HepG2 (cell line): ENCODE measurements at regions not wholly inside any gene's neighbourhood (a gene's known extent, or its start where the extent isn't known, plus 50 kb on each side); places are given as distances from the start of the nearest gene placed in this dataset.

Experiments
- ATAC-seq: fragments of 200-7000 bp; cut with Tn5 transposase; 3 replicates; pipeline ENCODE4 v1.9.1; 2020; ENCODE audit warnings: mild to moderate bottlenecking, moderate library complexity
- BruUV-seq: library from RNA; stranded (reverse); fragments of 400-500 nt; replicated peaks from 2 replicates; lab custom pipeline; 2021; lab: Mats Ljungman, UMichigan
- CTCF ChIA-PET: fragments of 300-600 bp; formaldehyde crosslinking; extraction: SDS; loops from one replicate; lab custom pipeline; 2021; ENCODE audit warnings: low total read pairs, inconsistent platforms, low intra/inter-chr PET ratio; lab: Yijun Ruan, JAX
- POLR2A ChIA-PET: fragments of 350-600 bp; sonication (Branson Sonifier 250); formaldehyde crosslinking; loops from one replicate; lab custom pipeline; 2020; ENCODE audit warnings: antibody characterized with exemption, inconsistent platforms; lab: Yijun Ruan, JAX
- DNase-seq: peaks from one replicate; pipeline ENCODE4 v3.0.0-alpha.2; 2015; ENCODE audit warnings: low spot score
- FAIRE-seq: peaks from 3 replicates; lab custom pipeline; 2011; peaks lifted over from hg19 to GRCh38; lab: Jason Lieb, UNC
- H2AFZ ChIP-seq: one replicate; pipeline ENCODE4 v1.6.1; 2011; ENCODE audit warnings: low read length, inconsistent platforms
- H3K27ac ChIP-seq: fragments of 300-600 bp; 3 replicates; pipeline ENCODE4 v1.8.0; 2011; ENCODE audit warnings: mixed run types, mild to moderate bottlenecking, mixed read lengths, low read length, inconsistent platforms; ENCODE audit not compliant: insufficient read depth; ENCODE audit errors: extremely low read length
- H3K27me3 ChIP-seq, 2 experiments: fragments of 200-600 bp in 1 of 2; 2 replicates in 1 of 2; 3 replicates in 1 of 2; pipeline versions ENCODE4 v1.6.0 to v1.8.0; 2011; ENCODE audit warnings: low read length in 2 of 2, mild to moderate bottlenecking in 2 of 2, moderate library complexity in 2 of 2, inconsistent platforms in 1 of 2; ENCODE audit not compliant: insufficient read depth in 2 of 2, control insufficient read depth in 1 of 2
- H3K36me3 ChIP-seq, 2 experiments: fragments of 200-600 bp in 1 of 2; replicated peaks in 1 of 2; 2 replicates in 1 of 2; 3 replicates in 1 of 2; pipeline versions ENCODE4 v1.5.1 to v1.8.0; 2011; ENCODE audit warnings: low read length in 2 of 2, inconsistent platforms in 1 of 2; ENCODE audit not compliant: insufficient read depth in 2 of 2, control insufficient read depth in 1 of 2
- H3K4me1 ChIP-seq: 2 replicates; pipeline ENCODE4 v1.5.1; 2012; ENCODE audit warnings: low read length, inconsistent platforms; ENCODE audit not compliant: insufficient read depth
- H3K4me2 ChIP-seq: 2 replicates; pipeline ENCODE4 v1.6.0; 2011; ENCODE audit warnings: low read depth, low read length, inconsistent platforms
- H3K4me3 ChIP-seq, 3 experiments: fragments of 200-600 bp in 1 of 3; sonication (generic), shearing (Covaris generic) in 1 of 3; replicated peaks in 1 of 3; 2 replicates each; pipeline ENCODE4 v1.5.1; 2011 to 2016; ENCODE audit warnings: low read length in 3 of 3, inconsistent platforms in 2 of 3, low read depth in 2 of 3, mild to moderate bottlenecking in 2 of 3, control low read depth in 1 of 3, mixed read lengths in 1 of 3; ENCODE audit not compliant: insufficient read depth in 1 of 3
- H3K79me2 ChIP-seq: one replicate; pipeline ENCODE4 v1.6.1; 2011; ENCODE audit warnings: low read length, inconsistent platforms; ENCODE audit not compliant: insufficient read depth
- H3K9ac ChIP-seq: 2 replicates; pipeline ENCODE4 v1.6.0; 2011; ENCODE audit warnings: mild to moderate bottlenecking, low read depth, low read length, inconsistent platforms; ENCODE audit not compliant: insufficient read depth
- H3K9me3 ChIP-seq: 2 replicates; pipeline ENCODE4 v1.5.1; 2012; ENCODE audit warnings: mild to moderate bottlenecking, low read length
- H4K20me1 ChIP-seq: 2 replicates; pipeline ENCODE4 v1.6.0; 2011; ENCODE audit warnings: inconsistent platforms, mild to moderate bottlenecking, low read length, moderate library complexity; ENCODE audit not compliant: insufficient read depth
- FOXJ3 ChIP-seq: sonication (generic); formaldehyde crosslinking; IDR thresholded peaks from 2 replicates; pipeline ENCODE4 v1.4.0; 2020; ENCODE audit warnings: missing genetic modification reagents, mild to moderate bottlenecking, borderline replicate concordance
- FOXP4 ChIP-seq: sonication (generic); formaldehyde crosslinking; IDR thresholded peaks from 2 replicates; pipeline ENCODE4 v1.4.0; 2020; ENCODE audit warnings: missing genetic modification reagents
- IRF2 ChIP-seq: IDR thresholded peaks from 2 replicates; pipeline ENCODE4 v1.6.1; 2018; ENCODE audit warnings: missing genetic modification reagents, missing compliant biosample characterization
- KDM6A ChIP-seq: IDR thresholded peaks from 2 replicates; pipeline ENCODE4 v1.6.1; 2016; ENCODE audit warnings: low read depth
- RFX1 ChIP-seq: fragments of 450-650 bp; IDR thresholded peaks from 2 replicates; pipeline ENCODE4 v1.6.1; 2017
- SAP130 ChIP-seq: IDR thresholded peaks from 2 replicates; pipeline ENCODE4 v1.6.1; 2016; ENCODE audit warnings: low read depth
- STAG1 ChIP-seq: sonication (generic); formaldehyde crosslinking; IDR thresholded peaks from 2 replicates; pipeline ENCODE4 v1.4.0; 2020; ENCODE audit warnings: missing genetic modification reagents
- TGIF2 ChIP-seq: IDR thresholded peaks from 2 replicates; pipeline ENCODE4 v1.6.1; 2016; ENCODE audit warnings: control low read depth, missing compliant biosample characterization
- ZBTB38 ChIP-seq: sonication (generic); formaldehyde crosslinking; IDR thresholded peaks from 2 replicates; pipeline ENCODE4 v1.5.1; 2020; ENCODE audit warnings: mild to moderate bottlenecking, missing genetic modification reagents
- ZNF563 ChIP-seq: sonication (generic); formaldehyde crosslinking; IDR thresholded peaks from 2 replicates; pipeline ENCODE4 v1.8.0; 2022; ENCODE audit warnings: mild to moderate bottlenecking, moderate library complexity, missing genetic modification reagents
- ZNF577 ChIP-seq: sonication (generic); formaldehyde crosslinking; IDR thresholded peaks from 2 replicates; pipeline ENCODE4 v1.4.0; 2020; ENCODE audit warnings: mild to moderate bottlenecking, low read depth, missing genetic modification reagents, borderline replicate concordance
- ZNF780A ChIP-seq: sonication (generic); formaldehyde crosslinking; IDR thresholded peaks from 2 replicates; pipeline ENCODE4 v1.8.0; 2022; ENCODE audit warnings: mild to moderate bottlenecking, missing genetic modification reagents, moderate library complexity
- WGBS: methylation state at CpG from one replicate; pipeline ENCODE4 v1.1.6; 2017; ENCODE audit warnings: low lambda C conversion rate; 5-methylcytosine and 5-hydroxymethylcytosine counted together
- in situ Hi-C: cut with HindIII; loops from 2 replicates; pipeline ENCODE4 v1.10.0; 2017; ENCODE audit warnings: low pct_unique_long_range_greater_than_20kb; ENCODE audit not compliant: extremely low pct_ligation_motif_present
- intact Hi-C: fragments of 100-400 bp; cut with micrococcal nuclease; formaldehyde crosslinking; loops from one replicate; pipeline ENCODE4 v1.10.0; 2022; ENCODE audit not compliant: unreplicated experiment
- TF ChIP-seq, protein P1 (sequence below): sonication (generic); formaldehyde crosslinking; IDR thresholded peaks from 2 replicates; pipeline ENCODE4 v1.5.0; 2020; ENCODE audit warnings: missing genetic modification reagents
- TF ChIP-seq, protein P2 (sequence below), 2 experiments: fragments of 450-650 bp in 1 of 2; sonication (generic) in 1 of 2; formaldehyde crosslinking; IDR thresholded peaks; 2 replicates each; pipeline versions ENCODE4 v1.5.0 to v1.8.0; 2020 to 2022; ENCODE audit warnings: mild to moderate bottlenecking in 1 of 2, missing genetic modification reagents in 1 of 2
- TF ChIP-seq, protein P3 (sequence below): sonication (generic); formaldehyde crosslinking; IDR thresholded peaks from 2 replicates; pipeline ENCODE4 v1.8.1; 2023; ENCODE audit warnings: mild to moderate bottlenecking, missing genetic modification reagents
- TF ChIP-seq, protein P4 (sequence below): sonication (generic); formaldehyde crosslinking; IDR thresholded peaks from 2 replicates; pipeline ENCODE4 v1.4.0; 2020; ENCODE audit warnings: missing genetic modification reagents, borderline replicate concordance

GRCh38 chr1:60152891-60153290 is 79.3 kb upstream of the C1orf87 start:
- H3K4me3 ChIP-seq = no peak overlapping the region
- CTCF ChIA-PET = no interaction called here
- FAIRE-seq (no peak), ATAC-seq (no peak), DNase-seq (no peak)
- in situ Hi-C loops (no loop called here), intact Hi-C loops (no loop called here)
- WGBS = 12% methylated on average over 2 of the region's 2 CpGs
- H3K27ac ChIP-seq = no peak overlapping the region
- no peak overlapping the region for H2AFZ ChIP-seq
- POLR2A ChIA-PET = no interaction called here
- H3K9ac ChIP-seq = no peak overlapping the region
- no peaks in the 10 kb centered on the region for H3K4me1 ChIP-seq
- no peaks in the 10 kb centered on the region for H3K36me3 ChIP-seq
- TF ChIP-seq KDM6A (CRISPR knock-in tag) = no peak
- no peak for TF ChIP-seq ZBTB38 (CRISPR knock-in tag)
- TF ChIP-seq, protein P1, sequence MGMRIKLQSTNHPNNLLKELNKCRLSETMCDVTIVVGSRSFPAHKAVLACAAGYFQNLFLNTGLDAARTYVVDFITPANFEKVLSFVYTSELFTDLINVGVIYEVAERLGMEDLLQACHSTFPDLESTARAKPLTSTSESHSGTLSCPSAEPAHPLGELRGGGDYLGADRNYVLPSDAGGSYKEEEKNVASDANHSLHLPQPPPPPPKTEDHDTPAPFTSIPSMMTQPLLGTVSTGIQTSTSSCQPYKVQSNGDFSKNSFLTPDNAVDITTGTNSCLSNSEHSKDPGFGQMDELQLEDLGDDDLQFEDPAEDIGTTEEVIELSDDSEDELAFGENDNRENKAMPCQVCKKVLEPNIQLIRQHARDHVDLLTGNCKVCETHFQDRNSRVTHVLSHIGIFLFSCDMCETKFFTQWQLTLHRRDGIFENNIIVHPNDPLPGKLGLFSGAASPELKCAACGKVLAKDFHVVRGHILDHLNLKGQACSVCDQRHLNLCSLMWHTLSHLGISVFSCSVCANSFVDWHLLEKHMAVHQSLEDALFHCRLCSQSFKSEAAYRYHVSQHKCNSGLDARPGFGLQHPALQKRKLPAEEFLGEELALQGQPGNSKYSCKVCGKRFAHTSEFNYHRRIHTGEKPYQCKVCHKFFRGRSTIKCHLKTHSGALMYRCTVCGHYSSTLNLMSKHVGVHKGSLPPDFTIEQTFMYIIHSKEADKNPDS (CRISPR knock-in tag) = no peak
- no peak for TF ChIP-seq ZNF577
- TF ChIP-seq RFX1 = no peak
- no peak for TF ChIP-seq FOXP4 (CRISPR knock-in tag)
- TF ChIP-seq STAG1 = no peak
- no peak for TF ChIP-seq ZNF563 (CRISPR knock-in tag)
- no peak for TF ChIP-seq SAP130
- TF ChIP-seq IRF2 (CRISPR knock-in tag) = no peak
- TF ChIP-seq, protein P2, sequence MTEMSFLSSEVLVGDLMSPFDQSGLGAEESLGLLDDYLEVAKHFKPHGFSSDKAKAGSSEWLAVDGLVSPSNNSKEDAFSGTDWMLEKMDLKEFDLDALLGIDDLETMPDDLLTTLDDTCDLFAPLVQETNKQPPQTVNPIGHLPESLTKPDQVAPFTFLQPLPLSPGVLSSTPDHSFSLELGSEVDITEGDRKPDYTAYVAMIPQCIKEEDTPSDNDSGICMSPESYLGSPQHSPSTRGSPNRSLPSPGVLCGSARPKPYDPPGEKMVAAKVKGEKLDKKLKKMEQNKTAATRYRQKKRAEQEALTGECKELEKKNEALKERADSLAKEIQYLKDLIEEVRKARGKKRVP (CRISPR knock-in tag; IDR thresholded peaks at IDR 0.05) = no peak
- no peak for TF ChIP-seq ZNF780A (CRISPR knock-in tag)
- TF ChIP-seq, protein P3, sequence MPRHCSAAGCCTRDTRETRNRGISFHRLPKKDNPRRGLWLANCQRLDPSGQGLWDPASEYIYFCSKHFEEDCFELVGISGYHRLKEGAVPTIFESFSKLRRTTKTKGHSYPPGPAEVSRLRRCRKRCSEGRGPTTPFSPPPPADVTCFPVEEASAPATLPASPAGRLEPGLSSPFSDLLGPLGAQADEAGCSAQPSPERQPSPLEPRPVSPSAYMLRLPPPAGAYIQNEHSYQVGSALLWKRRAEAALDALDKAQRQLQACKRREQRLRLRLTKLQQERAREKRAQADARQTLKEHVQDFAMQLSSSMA (CRISPR knock-in tag) = no peak
- no peak for TF ChIP-seq FOXJ3 (CRISPR knock-in tag)
- no peak for TF ChIP-seq TGIF2
- TF ChIP-seq, protein P4, sequence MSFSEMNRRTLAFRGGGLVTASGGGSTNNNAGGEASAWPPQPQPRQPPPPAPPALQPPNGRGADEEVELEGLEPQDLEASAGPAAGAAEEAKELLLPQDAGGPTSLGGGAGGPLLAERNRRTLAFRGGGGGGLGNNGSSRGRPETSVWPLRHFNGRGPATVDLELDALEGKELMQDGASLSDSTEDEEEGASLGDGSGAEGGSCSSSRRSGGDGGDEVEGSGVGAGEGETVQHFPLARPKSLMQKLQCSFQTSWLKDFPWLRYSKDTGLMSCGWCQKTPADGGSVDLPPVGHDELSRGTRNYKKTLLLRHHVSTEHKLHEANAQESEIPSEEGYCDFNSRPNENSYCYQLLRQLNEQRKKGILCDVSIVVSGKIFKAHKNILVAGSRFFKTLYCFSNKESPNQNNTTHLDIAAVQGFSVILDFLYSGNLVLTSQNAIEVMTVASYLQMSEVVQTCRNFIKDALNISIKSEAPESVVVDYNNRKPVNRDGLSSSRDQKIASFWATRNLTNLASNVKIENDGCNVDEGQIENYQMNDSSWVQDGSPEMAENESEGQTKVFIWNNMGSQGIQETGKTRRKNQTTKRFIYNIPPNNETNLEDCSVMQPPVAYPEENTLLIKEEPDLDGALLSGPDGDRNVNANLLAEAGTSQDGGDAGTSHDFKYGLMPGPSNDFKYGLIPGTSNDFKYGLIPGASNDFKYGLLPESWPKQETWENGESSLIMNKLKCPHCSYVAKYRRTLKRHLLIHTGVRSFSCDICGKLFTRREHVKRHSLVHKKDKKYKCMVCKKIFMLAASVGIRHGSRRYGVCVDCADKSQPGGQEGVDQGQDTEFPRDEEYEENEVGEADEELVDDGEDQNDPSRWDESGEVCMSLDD = no peak
- BruUV-seq = no TSS peak
- H4K20me1 ChIP-seq = no peaks in the 10 kb centered on the region
- H3K4me2 ChIP-seq = no peak overlapping the region
- no peaks in the 10 kb centered on the region for H3K79me2 ChIP-seq
- H3K9me3 ChIP-seq = no peaks in the 10 kb centered on the region
- no peaks in the 10 kb centered on the region; a peak in 1 of 5 replicates for H3K27me3 ChIP-seq
